OCI-LY1 (cell line): ENCODE measurements at regions not wholly inside any gene's neighbourhood (a gene's known extent, or its start where the extent isn't known, plus 50 kb on each side); places are given as distances from the start of the nearest gene placed in this dataset.

ENCODE experiments used
- H2AFZ ChIP-seq: fragments of 200-600 bp; sonication (generic), shearing (Covaris generic); 2 replicates; pipeline ENCODE4 v1.6.0; 2014; ENCODE audit warnings: antibody characterized with exemption, mild to moderate bottlenecking, low read length
- H3F3A ChIP-seq: fragments of 200-600 bp; sonication (generic), shearing (Covaris generic); 2 replicates; pipeline ENCODE4 v1.6.0; 2014; ENCODE audit warnings: mild to moderate bottlenecking, antibody characterized with exemption, low read length, moderate library complexity; ENCODE audit not compliant: insufficient read depth
- H3K27ac ChIP-seq: fragments of 200-600 bp; sonication (generic); 2 replicates; pipeline ENCODE4 v1.5.1; 2014; ENCODE audit warnings: low read length, mixed run types, mild to moderate bottlenecking, low read depth; ENCODE audit not compliant: poor library complexity, severe bottlenecking
- H3K27me3 ChIP-seq: fragments of 200-600 bp; sonication (generic); 2 replicates; pipeline ENCODE4 v1.6.0; 2014; ENCODE audit warnings: antibody characterized with exemption, mild to moderate bottlenecking, low read length, moderate library complexity; ENCODE audit not compliant: insufficient read depth
- H3K36me3 ChIP-seq: fragments of 200-600 bp; sonication (generic); 2 replicates; pipeline ENCODE4 v1.6.1; 2014; ENCODE audit warnings: mild to moderate bottlenecking, antibody characterized with exemption, low read length, moderate library complexity, mixed read lengths; ENCODE audit not compliant: insufficient read depth
- H3K4me1 ChIP-seq: fragments of 200-600 bp; sonication (generic); 2 replicates; pipeline ENCODE4 v1.5.1; 2014; ENCODE audit warnings: mild to moderate bottlenecking, low read length, moderate library complexity; ENCODE audit not compliant: insufficient read depth, severe bottlenecking
- H3K4me2 ChIP-seq: fragments of 200-600 bp; sonication (generic), shearing (Covaris generic); 2 replicates; pipeline ENCODE4 v1.6.1; 2014; ENCODE audit warnings: low read length
- H3K4me3 ChIP-seq: fragments of 200-600 bp; sonication (generic); 2 replicates; pipeline ENCODE4 v1.5.1; 2014; ENCODE audit warnings: low read length, low read depth, mild to moderate bottlenecking, mixed read lengths; ENCODE audit not compliant: poor library complexity, severe bottlenecking
- H3K79me2 ChIP-seq: fragments of 200-600 bp; shearing (Covaris generic); 2 replicates; pipeline ENCODE4 v1.6.1; 2016; ENCODE audit warnings: mixed run types, low read length, mixed read lengths; ENCODE audit not compliant: insufficient read depth
- H3K9ac ChIP-seq: fragments of 200-600 bp; sonication (generic), shearing (Covaris generic); 2 replicates; pipeline ENCODE4 v1.6.1; 2014; ENCODE audit warnings: mild to moderate bottlenecking, low read length, mixed read lengths
- H3K9me2 ChIP-seq: fragments of 200-600 bp; sonication (generic), shearing (Covaris generic); 2 replicates; pipeline ENCODE4 v1.6.1; 2014; ENCODE audit warnings: low read depth, mild to moderate bottlenecking, low read length, mixed read lengths
- H3K9me3 ChIP-seq: fragments of 200-600 bp; shearing (Covaris generic); 2 replicates; pipeline ENCODE4 v1.6.1; 2014; ENCODE audit warnings: low read length, mixed read lengths
- H4K20me1 ChIP-seq: fragments of 200-600 bp; sonication (generic), shearing (Covaris generic); 2 replicates; pipeline ENCODE4 v1.6.0; 2016; ENCODE audit warnings: mild to moderate bottlenecking, low read length; ENCODE audit not compliant: insufficient read depth
- CTCF ChIP-seq: fragments of 200-600 bp; sonication (generic), shearing (Covaris generic); IDR thresholded peaks from 2 replicates; pipeline ENCODE4 v1.5.1; 2017; ENCODE audit warnings: mild to moderate bottlenecking, antibody characterized with exemption, low read length, moderate library complexity, mixed read lengths
- EZH2 ChIP-seq: fragments of 200-600 bp; sonication (generic), shearing (Covaris generic); IDR thresholded peaks from 2 replicates; pipeline ENCODE4 v1.8.0; 2017; ENCODE audit warnings: borderline replicate concordance, mixed run types, mild to moderate bottlenecking, antibody characterized with exemption, low read length, moderate library complexity, mixed read lengths

- H3K9me3 ChIP-seq = no peaks in the 10 kb centered on the region
- no peaks in the 10 kb centered on the region for H3K9me2 ChIP-seq
- no peaks in the 10 kb centered on the region for H3K79me2 ChIP-seq
- H3K9ac ChIP-seq = no peak overlapping the region
- no peak overlapping the region for H2AFZ ChIP-seq
- no peaks in the 10 kb centered on the region for H3F3A ChIP-seq
- TF ChIP-seq CTCF (no peak), EZH2 (no peak)
- H3K4me2 ChIP-seq = no peak overlapping the region
- H3K4me3 ChIP-seq = no peak overlapping the region
- H4K20me1 ChIP-seq = no peaks in the 10 kb centered on the region
- no peaks in the 10 kb centered on the region for H3K27me3 ChIP-seq
- no peaks in the 10 kb centered on the region for H3K4me1 ChIP-seq
- no peak overlapping the region for H3K27ac ChIP-seq
- H3K36me3 ChIP-seq = no peaks in the 10 kb centered on the region
These were observed 613.7 kb downstream of the OLFM4 start for GRCh38 chr13:53642306-53642705.

GRCh38 chr13:53648673-53649072 is 620.1 kb downstream of the OLFM4 start:
- H3K9ac ChIP-seq = no peak overlapping the region
- TF ChIP-seq EZH2 (no peak), CTCF (no peak)
- no peaks in the 10 kb centered on the region for H3K79me2 ChIP-seq
- H4K20me1 ChIP-seq = no peaks in the 10 kb centered on the region
- H3K9me3 ChIP-seq = no peaks in the 10 kb centered on the region
- H2AFZ ChIP-seq = no peak overlapping the region; the same call in 1 of the 2 replicates
- no peaks in the 10 kb centered on the region for H3K27me3 ChIP-seq
- no peak overlapping the region for H3K4me2 ChIP-seq
- no peak overlapping the region for H3K4me3 ChIP-seq
- H3K27ac ChIP-seq = no peak overlapping the region
- H3K9me2 ChIP-seq = no peaks in the 10 kb centered on the region
- no peaks in the 10 kb centered on the region for H3K36me3 ChIP-seq
- H3K4me1 ChIP-seq = no peaks in the 10 kb centered on the region
- H3F3A ChIP-seq = no peaks in the 10 kb centered on the region

GRCh38 chr13:53672005-53672404 is 643.4 kb downstream of the OLFM4 start:
- no peaks in the 10 kb centered on the region for H3K9me2 ChIP-seq
- H3K27me3 ChIP-seq = no peaks in the 10 kb centered on the region
- H3K9me3 ChIP-seq = no peaks in the 10 kb centered on the region
- H3K4me2 ChIP-seq = no peak overlapping the region
- H3F3A ChIP-seq = no peaks in the 10 kb centered on the region
- H3K79me2 ChIP-seq = no peaks in the 10 kb centered on the region
- H3K4me1 ChIP-seq = no peaks in the 10 kb centered on the region
- no peak overlapping the region for H3K9ac ChIP-seq
- no peaks in the 10 kb centered on the region for H4K20me1 ChIP-seq
- no peak overlapping the region for H3K4me3 ChIP-seq
- no peaks in the 10 kb centered on the region for H3K36me3 ChIP-seq
- no peak overlapping the region for H3K27ac ChIP-seq
- TF ChIP-seq EZH2 (no peak), CTCF (no peak)
- no peak overlapping the region for H2AFZ ChIP-seq
